Uterus (tissue), 2 donors: ENCODE measurements at regions not wholly inside any gene's neighbourhood (a gene's known extent, or its start where the extent isn't known, plus 50 kb on each side); places are given as distances from the start of the nearest gene placed in this dataset.

ENCODE experiments used
- POLR2A ChIP-seq, 2 donors: fragments of 450-650 bp; IDR thresholded peaks; one replicate each; pipeline ENCODE4 v1.6.1; 2016; ENCODE audit warnings: antibody characterized with exemption in 2 of 2, mild to moderate bottlenecking in 1 of 2, moderate library complexity in 1 of 2
- TF ChIP-seq, protein P1 (sequence below), 4 experiments: fragments of 200-600 bp in 2 of 4; fragments of 450-650 bp in 2 of 4; sonication (generic) in 2 of 4; IDR thresholded peaks; one replicate each; pipeline ENCODE4 v1.5.1; 2016 to 2019; ENCODE audit warnings: antibody characterized with exemption in 4 of 4, mild to moderate bottlenecking in 2 of 4, moderate library complexity in 1 of 4

GRCh38 chr1:88265606-88266005 lies 418.5 kb upstream of the PKN2 start:
- TF ChIP-seq, protein P1, sequence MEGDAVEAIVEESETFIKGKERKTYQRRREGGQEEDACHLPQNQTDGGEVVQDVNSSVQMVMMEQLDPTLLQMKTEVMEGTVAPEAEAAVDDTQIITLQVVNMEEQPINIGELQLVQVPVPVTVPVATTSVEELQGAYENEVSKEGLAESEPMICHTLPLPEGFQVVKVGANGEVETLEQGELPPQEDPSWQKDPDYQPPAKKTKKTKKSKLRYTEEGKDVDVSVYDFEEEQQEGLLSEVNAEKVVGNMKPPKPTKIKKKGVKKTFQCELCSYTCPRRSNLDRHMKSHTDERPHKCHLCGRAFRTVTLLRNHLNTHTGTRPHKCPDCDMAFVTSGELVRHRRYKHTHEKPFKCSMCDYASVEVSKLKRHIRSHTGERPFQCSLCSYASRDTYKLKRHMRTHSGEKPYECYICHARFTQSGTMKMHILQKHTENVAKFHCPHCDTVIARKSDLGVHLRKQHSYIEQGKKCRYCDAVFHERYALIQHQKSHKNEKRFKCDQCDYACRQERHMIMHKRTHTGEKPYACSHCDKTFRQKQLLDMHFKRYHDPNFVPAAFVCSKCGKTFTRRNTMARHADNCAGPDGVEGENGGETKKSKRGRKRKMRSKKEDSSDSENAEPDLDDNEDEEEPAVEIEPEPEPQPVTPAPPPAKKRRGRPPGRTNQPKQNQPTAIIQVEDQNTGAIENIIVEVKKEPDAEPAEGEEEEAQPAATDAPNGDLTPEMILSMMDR (IDR thresholded peaks at IDR 0.05), result no peak
- no peak for TF ChIP-seq POLR2A (IDR thresholded peaks at IDR 0.05)
